ENCODE measurements at regions not wholly inside any gene's neighbourhood (a gene's known extent, or its start where the extent isn't known, plus 50 kb on each side); places are given as distances from the start of the nearest gene placed in this dataset.

GRCh38 chr10:75288140-75288711, 52.5 kb upstream of the COMTD1 start:
- no peak overlapping the region for H3K4me2 ChIP-seq (ENCODE audit: low read depth, low read length, poor library complexity, severe bottlenecking)
- H3K9me3 ChIP-seq (ENCODE audit: insufficient read depth, low read length) = no peaks in the 10 kb centered on the region
- TF ChIP-seq CTCF (IDR thresholded peaks at IDR 0.05; ENCODE audit: insufficient read depth, low read length, poor library complexity, severe bottlenecking) (no peak), EZH2phosphoT487 (conservative IDR thresholded peaks at IDR 0.05; ENCODE audit: low read length) (no peak)
- no peak overlapping the region for H3K4me3 ChIP-seq (ENCODE audit: insufficient read depth, low read length, poor library complexity, severe bottlenecking)
- no peaks in the 10 kb centered on the region for H3K9me2 ChIP-seq (replicated peaks; ENCODE audit: insufficient read depth, low read length)
- no peak overlapping the region for H3K9ac ChIP-seq (ENCODE audit: low read length)
- H2AFZ ChIP-seq (ENCODE audit: low read depth, low read length, severe bottlenecking) = no peak overlapping the region
- H4K20me1 ChIP-seq (ENCODE audit: low read depth, low read length) = no peaks in the 10 kb centered on the region
- H3K27ac ChIP-seq (ENCODE audit: low read depth, low read length) = no peak overlapping the region
- no peaks in the 10 kb centered on the region for H3F3A ChIP-seq (ENCODE audit: insufficient read depth)
- H3K36me3 ChIP-seq (ENCODE audit: low read length) = no peaks in the 10 kb centered on the region
- no peaks in the 10 kb centered on the region for H3K27me3 ChIP-seq (ENCODE audit: low read length)
- H3K79me2 ChIP-seq (ENCODE audit: insufficient read depth, low read length) = no peaks in the 10 kb centered on the region

DNA sequence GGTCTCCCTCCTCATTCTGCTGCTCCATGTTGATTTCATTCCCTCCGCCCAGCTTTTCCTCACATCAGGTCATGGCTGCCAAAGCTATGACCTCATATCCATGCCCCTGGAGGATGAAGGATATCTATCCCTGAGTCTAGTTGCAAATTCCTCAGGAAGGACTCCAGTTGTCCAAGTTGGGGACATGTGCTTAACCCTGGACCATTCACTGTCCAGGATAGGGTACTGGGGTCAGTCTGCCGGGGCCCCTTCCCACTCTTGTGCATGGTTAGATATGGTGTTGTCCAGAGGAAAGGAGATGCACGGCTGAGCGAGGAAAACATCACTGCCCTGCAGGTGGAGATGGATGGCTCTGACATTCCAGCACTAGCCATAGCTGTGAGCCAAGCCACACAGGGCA, 51.9 kb upstream of the COMTD1 start:
- H3K4me2 ChIP-seq (ENCODE audit: low read depth, low read length, poor library complexity, severe bottlenecking) = no peak overlapping the region
- H3F3A ChIP-seq (ENCODE audit: insufficient read depth) = no peaks in the 10 kb centered on the region
- no peaks in the 10 kb centered on the region for H3K36me3 ChIP-seq (ENCODE audit: low read length)
- TF ChIP-seq CTCF (IDR thresholded peaks at IDR 0.05; ENCODE audit: insufficient read depth, low read length, poor library complexity, severe bottlenecking) (no peak), EZH2phosphoT487 (conservative IDR thresholded peaks at IDR 0.05; ENCODE audit: low read length) (no peak)
- no peak overlapping the region for H3K4me3 ChIP-seq (ENCODE audit: insufficient read depth, low read length, poor library complexity, severe bottlenecking)
- no peak overlapping the region for H3K9ac ChIP-seq (ENCODE audit: low read length)
- H4K20me1 ChIP-seq (ENCODE audit: low read depth, low read length) = no peaks in the 10 kb centered on the region
- H3K9me3 ChIP-seq (ENCODE audit: insufficient read depth, low read length) = no peaks in the 10 kb centered on the region
- no peak overlapping the region for H2AFZ ChIP-seq (ENCODE audit: low read depth, low read length, severe bottlenecking)
- H3K27ac ChIP-seq (ENCODE audit: low read depth, low read length) = no peak overlapping the region
- H3K79me2 ChIP-seq (ENCODE audit: insufficient read depth, low read length) = no peaks in the 10 kb centered on the region
- no peaks in the 10 kb centered on the region for H3K27me3 ChIP-seq (ENCODE audit: low read length)
- no peaks in the 10 kb centered on the region for H3K9me2 ChIP-seq (replicated peaks; ENCODE audit: insufficient read depth, low read length)

DNA sequence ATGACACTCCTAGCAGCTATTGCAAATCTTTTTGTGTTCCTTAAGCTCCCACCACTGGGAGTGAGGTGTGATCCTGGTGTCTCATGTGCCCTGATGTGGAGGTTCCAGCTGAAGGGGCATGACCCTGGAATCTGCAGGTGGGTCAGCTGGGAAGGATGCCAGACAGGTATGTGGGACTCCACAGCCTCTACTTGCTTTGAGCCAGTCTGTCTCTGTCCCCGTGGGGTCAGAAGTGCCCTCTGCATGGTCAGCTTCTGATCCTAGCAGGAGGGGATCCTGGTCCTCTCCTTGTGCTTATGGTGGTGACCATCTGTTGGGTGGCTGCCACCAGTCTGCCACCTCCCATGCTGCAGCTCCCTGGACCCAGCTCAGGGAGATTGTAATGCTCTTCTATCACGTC, 51.1 kb upstream of the COMTD1 start:
- Histone ChIP-seq H3K27me3 (ENCODE audit: low read length) (no peaks in the 10 kb centered on the region), H3K36me3 (ENCODE audit: low read length) (no peaks in the 10 kb centered on the region), H3K4me2 (ENCODE audit: low read depth, low read length, poor library complexity, severe bottlenecking) (no peak overlapping the region), H3K9me2 (replicated peaks; ENCODE audit: insufficient read depth, low read length) (no peaks in the 10 kb centered on the region), H4K20me1 (ENCODE audit: low read depth, low read length) (no peaks in the 10 kb centered on the region), H3K4me3 (ENCODE audit: insufficient read depth, low read length, poor library complexity, severe bottlenecking) (no peak overlapping the region), H3K27ac (ENCODE audit: low read depth, low read length) (no peak overlapping the region), H3F3A (ENCODE audit: insufficient read depth) (no peaks in the 10 kb centered on the region), H2AFZ (ENCODE audit: low read depth, low read length, severe bottlenecking) (no peak overlapping the region), H3K9ac (ENCODE audit: low read length) (no peak overlapping the region), H3K79me2 (ENCODE audit: insufficient read depth, low read length) (no peaks in the 10 kb centered on the region), H3K9me3 (ENCODE audit: insufficient read depth, low read length) (no peaks in the 10 kb centered on the region)
- no peak for TF ChIP-seq CTCF (IDR thresholded peaks at IDR 0.05; ENCODE audit: insufficient read depth, low read length, poor library complexity, severe bottlenecking)
- no peak for TF ChIP-seq EZH2phosphoT487 (conservative IDR thresholded peaks at IDR 0.05; ENCODE audit: low read length)
